HG03575 (cell line): ENCODE measurements at regions not wholly inside any gene's neighbourhood (a gene's known extent, or its start where the extent isn't known, plus 50 kb on each side); places are given as distances from the start of the nearest gene placed in this dataset.
"Not testable (repeated sequence)": the region's sequence is repeated elsewhere in the genome, so short reads cannot be mapped to it uniquely, and the experiment has no call there.

ENCODE experiments used
- ATAC-seq: cut with Tn5 transposase; IDR thresholded peaks from one replicate; pipeline ENCODE4 v1.9.1; 2021; ENCODE audit not compliant: unreplicated experiment, insufficient number of reproducible peaks, low FRiP score; ENCODE audit errors: extremely low read depth

DNA sequence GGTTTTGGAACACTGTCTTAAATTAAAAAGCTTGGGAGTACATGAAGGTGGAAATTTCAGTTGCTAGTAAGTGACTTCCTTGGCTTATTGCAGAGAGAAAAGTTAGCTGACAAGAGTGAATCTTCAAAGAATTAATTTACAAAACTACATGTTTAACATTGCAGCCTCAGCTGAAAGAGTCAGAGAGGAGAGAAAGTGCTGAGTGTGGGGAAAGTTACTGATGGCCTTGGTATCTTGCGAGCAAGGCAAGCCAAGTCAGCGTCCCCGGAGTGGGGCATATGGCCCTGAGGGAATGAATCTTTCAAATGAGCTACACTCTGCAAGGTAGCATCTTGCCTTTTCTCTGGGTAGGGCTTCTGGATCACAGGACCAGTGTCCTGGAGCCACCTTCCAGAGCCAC is 131.3 kb downstream of the LPIN1 start:
- no peak for ATAC-seq

GRCh38 chr2:11885253-11885652 is 138.8 kb downstream of the LPIN1 start:
- ATAC-seq, result not testable (repeated sequence)

DNA sequence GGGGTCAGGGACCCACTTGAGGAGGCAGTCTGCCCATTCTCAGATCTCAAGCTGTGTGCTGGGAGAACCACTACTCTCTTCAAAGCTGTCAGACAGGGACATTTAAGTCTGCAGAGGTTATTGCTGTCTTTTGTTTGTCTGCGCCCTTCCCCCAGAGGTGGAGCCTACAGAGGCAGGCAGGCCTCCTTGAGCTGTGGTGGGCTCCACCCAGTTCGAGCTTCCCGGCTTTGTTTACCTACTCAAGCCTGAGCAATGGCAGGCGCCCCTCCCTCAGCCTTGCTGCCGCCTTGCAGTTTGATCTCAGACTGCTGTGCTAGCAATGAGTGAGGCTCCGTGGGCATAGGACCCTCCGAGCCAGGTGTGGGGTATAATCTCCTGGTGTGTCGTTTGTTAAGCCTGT is 140.5 kb downstream of the LPIN1 start:
- not testable (repeated sequence) for ATAC-seq

- ATAC-seq, result no peak
These were observed 142.8 kb downstream of the LPIN1 start for GRCh38 chr2:11889101-11889850.

DNA sequence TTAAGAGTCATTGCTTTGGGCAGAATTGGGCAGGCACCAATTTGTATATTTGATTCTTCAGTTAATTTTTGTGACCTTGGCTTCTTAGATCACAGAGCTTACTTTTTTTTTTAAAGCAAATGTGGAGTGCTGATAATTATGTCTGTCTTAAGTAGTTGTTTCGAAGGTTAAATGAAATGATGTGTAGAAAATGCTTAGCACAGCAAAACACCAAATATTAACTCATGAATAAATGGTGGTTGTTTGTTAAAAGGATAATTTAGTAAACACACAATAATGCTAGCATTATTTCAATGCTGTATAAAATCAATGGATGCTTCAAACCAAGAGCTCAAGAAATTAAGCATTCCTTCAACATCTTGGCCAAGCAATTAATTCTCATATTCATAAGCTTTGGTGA is 143.4 kb downstream of the LPIN1 start:
- no peak for ATAC-seq

DNA sequence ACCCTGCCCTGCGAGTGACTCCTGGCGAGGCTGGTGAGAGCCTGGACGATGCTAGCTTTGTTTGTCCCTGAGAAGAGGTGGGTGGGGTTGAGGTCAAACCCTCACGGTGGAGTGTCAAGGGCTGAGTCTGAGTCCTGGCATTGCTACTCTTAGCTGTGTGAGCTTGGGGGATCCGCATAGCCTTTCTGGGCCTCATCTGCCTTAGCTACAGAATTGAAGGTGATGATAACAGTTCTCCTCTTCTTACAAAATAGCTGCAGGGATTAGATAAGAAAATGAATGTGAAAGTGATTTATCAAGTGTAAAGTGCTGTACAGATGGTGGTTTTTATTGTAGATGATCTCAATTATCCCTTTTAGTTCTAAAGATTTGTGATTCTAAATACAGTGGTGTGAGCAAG is 144.6 kb downstream of the LPIN1 start:
- ATAC-seq, result no peak

- ATAC-seq, result no peak
These were observed 145.4 kb downstream of the LPIN1 start for GRCh38 chr2:11891671-11892440.

DNA sequence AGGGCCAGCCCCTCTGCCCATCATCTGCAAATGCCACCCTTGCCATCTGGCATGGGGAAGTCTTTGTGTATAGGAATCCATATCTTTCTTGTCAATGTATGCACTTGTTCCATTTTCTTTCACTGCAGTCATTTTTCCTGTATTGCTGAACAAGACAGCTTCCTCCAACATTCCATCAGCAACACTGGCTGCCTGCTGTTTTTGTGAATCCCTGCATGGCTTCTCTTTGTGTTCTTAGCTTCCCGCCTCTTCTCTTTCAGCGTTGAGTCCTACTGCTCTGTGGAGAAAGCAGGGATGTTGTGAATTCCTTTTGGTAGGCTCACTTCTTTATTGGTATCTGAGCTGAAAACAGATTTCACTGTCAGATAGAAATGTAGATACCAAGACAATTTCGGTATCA is 150.0 kb downstream of the LPIN1 start:
- no peak for ATAC-seq

GRCh38 chr2:11898576-11898975 is 152.1 kb downstream of the LPIN1 start:
- ATAC-seq, result no peak

- ATAC-seq, result no peak
These were observed 152.9 kb downstream of the LPIN1 start for GRCh38 chr2:11899264-11899818.

GRCh38 chr2:11900891-11901290 is 154.5 kb downstream of the LPIN1 start:
- ATAC-seq, result not testable (repeated sequence)

DNA sequence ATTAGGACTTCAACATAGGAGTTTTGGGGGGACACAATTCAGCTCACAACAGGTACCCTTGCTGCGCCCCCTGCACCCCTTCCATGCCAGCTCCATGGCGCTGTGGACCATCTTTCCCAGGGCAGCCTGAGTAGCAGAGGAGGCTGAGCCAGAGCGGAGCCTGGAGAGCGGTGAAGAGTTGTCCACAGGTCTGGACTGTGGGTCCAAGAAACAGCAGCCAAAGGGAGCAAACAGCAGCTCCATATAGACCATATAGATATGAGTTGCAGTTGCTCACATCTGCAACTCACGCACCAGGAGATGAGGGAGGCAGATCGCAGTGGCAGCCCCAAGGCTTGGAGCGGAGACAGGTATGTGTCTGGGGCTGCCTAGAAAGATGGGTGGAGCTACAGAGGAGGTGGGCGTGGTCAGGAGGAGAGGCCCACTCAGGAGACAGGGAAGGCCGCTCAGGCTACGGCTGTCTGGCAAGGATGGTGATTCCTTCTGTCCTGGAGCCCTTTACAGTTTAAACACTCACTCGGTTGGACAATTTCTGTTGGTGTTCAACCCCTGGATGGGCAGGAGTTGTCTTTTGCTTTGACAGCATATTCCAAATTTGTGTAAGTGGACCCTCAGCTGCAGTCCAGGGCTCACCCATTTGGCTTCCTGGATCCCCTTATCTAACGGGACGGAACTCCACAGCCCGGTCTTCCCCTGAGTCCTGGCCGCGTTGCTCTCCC is 155.1 kb downstream of the LPIN1 start:
- no peak for ATAC-seq

- ATAC-seq, result no peak
These were observed 156.7 kb downstream of the LPIN1 start for GRCh38 chr2:11903085-11903606.

- ATAC-seq, result peak; percentile 68
These were observed 157.6 kb downstream of the LPIN1 start for GRCh38 chr2:11904029-11904428.

GRCh38 chr2:11904941-11905340 is 158.5 kb downstream of the LPIN1 start:
- ATAC-seq, result no peak

DNA sequence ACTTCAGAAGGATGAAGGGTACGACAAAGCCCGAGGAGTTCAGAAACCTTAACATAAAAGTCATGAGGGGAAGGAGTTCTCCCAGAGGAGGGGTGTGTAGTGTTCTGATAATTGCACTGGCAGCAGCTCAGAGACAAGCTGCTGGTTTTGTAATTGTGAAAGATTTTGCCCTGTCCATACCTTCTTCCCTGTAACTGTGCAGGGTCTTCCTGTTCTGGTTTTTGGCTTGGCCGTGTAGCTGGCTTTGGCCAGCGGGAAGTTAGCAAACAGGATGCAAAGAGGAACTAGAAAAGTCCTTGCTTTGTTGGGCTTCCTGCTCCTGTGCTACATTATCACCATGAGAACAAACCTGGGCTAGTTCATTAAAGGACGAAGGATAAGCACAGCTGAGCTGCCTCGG is 160.8 kb downstream of the LPIN1 start:
- ATAC-seq, result no peak

DNA sequence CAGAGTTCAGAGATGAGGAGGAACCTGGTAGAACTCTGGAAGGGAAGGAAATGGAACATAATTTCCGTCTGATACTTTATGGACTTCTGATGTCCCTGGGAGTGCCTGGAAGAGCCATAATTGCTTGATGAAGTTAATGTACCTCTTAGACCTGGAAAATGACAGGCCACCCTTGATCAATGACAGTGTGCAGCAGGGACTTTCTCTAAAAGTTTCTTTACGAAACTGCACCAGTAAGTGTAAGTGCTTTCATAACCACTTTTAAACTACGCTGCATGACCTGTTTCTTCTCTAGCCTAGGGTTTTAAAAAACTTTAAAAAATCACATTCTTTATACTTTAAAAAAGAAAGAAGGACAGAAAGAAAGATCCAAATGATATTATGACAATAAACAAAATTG is 164.5 kb downstream of the LPIN1 start:
- no peak for ATAC-seq

DNA sequence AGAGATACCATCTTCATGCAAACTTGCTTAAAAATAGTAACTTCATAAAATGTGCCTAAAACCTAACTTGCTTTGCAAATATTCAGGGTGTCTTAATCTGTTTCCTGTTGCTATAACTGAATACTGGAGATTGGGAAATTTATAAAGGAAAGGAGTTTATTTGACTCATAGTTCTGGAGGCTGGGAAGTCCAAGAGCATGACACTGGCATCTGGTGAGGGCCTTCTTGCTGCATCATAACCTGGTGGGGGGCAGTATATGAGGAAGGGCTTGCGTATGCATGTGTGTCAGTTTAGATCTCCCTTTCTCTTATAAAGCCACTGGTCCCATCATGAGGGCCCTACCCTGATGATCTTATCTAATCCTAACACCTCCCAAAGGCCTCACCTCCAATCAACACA is 166.5 kb downstream of the LPIN1 start:
- ATAC-seq, result no peak

DNA sequence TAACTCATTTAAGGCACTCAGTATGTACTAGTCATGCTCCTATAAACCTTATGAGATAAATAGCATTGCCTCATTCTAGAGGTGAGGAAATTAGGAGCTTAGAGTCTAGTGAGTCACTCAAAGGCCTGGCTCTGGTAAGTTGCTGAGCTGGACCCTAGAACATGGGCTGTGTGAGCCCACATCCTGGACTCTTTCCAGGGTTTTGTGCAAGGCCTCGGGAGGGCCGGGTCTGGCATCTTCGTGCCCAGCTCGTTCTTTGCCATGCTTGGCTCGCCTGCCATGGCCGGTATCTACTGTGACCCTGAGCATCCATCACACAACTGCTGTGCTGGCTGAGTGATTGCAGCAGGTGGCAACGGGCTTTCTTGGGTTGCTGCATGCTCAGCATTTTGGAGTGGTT is 168.0 kb downstream of the LPIN1 start:
- ATAC-seq, result no peak
